Peyer's patch (tissue), 4 donors: ENCODE measurements at regions not wholly inside any gene's neighbourhood (a gene's known extent, or its start where the extent isn't known, plus 50 kb on each side); places are given as distances from the start of the nearest gene placed in this dataset.
A peak's percentile ranks its signal among the peaks of the same experiment; 100 is the strongest.
"Not testable (repeated sequence)": the region's sequence is repeated elsewhere in the genome, so short reads cannot be mapped to it uniquely, and the experiment has no call there.

Source experiments
- DNase-seq, 3 donors: peaks; one replicate each; pipeline ENCODE4 v3.0.0-alpha.2; 2017 to 2019
- H3K27ac ChIP-seq, 4 donors: fragments of 200-600 bp; sonication (generic); one replicate each; pipeline ENCODE4 v1.5.1; 2016 to 2019
- H3K27me3 ChIP-seq, 2 donors: fragments of 200-600 bp; sonication (generic); one replicate each; pipeline ENCODE4 v1.5.1; 2019
- H3K36me3 ChIP-seq, 3 donors: fragments of 200-600 bp; sonication (generic); one replicate each; pipeline ENCODE4 v1.5.1; 2016 to 2019
- H3K4me1 ChIP-seq, 4 donors: fragments of 200-600 bp; sonication (generic); one replicate each; pipeline ENCODE4 v1.5.1; 2016 to 2019
- H3K4me3 ChIP-seq, 4 donors: fragments of 200-600 bp; sonication (generic); 1 replicate in 3 of 4; 2 replicates in 1 of 4; pipeline ENCODE4 v1.5.1; 2016 to 2019; ENCODE audit warnings: mild to moderate bottlenecking in 1 of 4
- H3K9me3 ChIP-seq, 4 donors: fragments of 200-600 bp; sonication (generic); one replicate each; pipeline ENCODE4 v1.5.1; 2016 to 2019; ENCODE audit warnings: mild to moderate bottlenecking in 1 of 4
- CTCF ChIP-seq, 6 experiments: fragments of 450-650 bp in 4 of 6; fragments of 200-600 bp in 2 of 6; sonication (generic) in 1 of 6; IDR thresholded peaks; one replicate each; pipeline ENCODE4 v1.5.1; 2017 to 2019; ENCODE audit warnings: antibody characterized with exemption in 6 of 6, mild to moderate bottlenecking in 3 of 6, moderate library complexity in 1 of 6
- POLR2A ChIP-seq, 2 donors: fragments of 450-650 bp; IDR thresholded peaks; one replicate each; pipeline ENCODE4 v1.5.1; 2017; ENCODE audit warnings: antibody characterized with exemption in 2 of 2, mild to moderate bottlenecking in 2 of 2, moderate library complexity in 2 of 2

DNA sequence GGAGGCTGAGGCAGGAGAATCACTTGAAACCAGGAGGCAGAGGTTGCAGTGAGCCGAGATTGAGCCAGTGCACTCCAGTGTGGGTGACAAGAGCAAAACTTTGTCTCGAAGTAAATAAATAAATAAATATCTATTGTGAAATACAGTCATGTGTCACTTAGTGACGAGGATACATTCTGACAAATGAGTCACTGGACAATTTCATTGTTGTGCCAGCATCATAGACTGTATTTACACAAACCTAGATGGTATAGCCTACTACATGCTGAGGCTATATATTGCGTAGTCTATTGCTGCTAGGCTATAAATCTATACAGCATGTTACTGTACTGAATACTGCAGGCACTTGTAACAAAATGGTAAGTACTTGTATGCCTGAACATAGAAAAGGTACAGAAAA is 61.1 kb upstream of the CCL21 start:
- H3K9me3 ChIP-seq, result no peaks in the 10 kb centered on the region
- no peaks in the 10 kb centered on the region for H3K36me3 ChIP-seq
- TF ChIP-seq POLR2A (IDR thresholded peaks at IDR 0.05) (no peak), CTCF (IDR thresholded peaks at IDR 0.05) (no peak)
- DNase-seq, result no peak
- H3K27ac ChIP-seq, result no peak overlapping the region
- H3K27me3 ChIP-seq, result no peaks in the 10 kb centered on the region
- H3K4me3 ChIP-seq, result no peak overlapping the region
- no peaks in the 10 kb centered on the region for H3K4me1 ChIP-seq

GRCh38 chr9:34767087-34767486 is 57.2 kb upstream of the CCL21 start:
- DNase-seq, H3K36me3 ChIP-seq, H3K9me3 ChIP-seq, H3K27ac ChIP-seq, H3K4me1 ChIP-seq, H3K27me3 ChIP-seq, H3K4me3 ChIP-seq: not testable (repeated sequence)

DNA sequence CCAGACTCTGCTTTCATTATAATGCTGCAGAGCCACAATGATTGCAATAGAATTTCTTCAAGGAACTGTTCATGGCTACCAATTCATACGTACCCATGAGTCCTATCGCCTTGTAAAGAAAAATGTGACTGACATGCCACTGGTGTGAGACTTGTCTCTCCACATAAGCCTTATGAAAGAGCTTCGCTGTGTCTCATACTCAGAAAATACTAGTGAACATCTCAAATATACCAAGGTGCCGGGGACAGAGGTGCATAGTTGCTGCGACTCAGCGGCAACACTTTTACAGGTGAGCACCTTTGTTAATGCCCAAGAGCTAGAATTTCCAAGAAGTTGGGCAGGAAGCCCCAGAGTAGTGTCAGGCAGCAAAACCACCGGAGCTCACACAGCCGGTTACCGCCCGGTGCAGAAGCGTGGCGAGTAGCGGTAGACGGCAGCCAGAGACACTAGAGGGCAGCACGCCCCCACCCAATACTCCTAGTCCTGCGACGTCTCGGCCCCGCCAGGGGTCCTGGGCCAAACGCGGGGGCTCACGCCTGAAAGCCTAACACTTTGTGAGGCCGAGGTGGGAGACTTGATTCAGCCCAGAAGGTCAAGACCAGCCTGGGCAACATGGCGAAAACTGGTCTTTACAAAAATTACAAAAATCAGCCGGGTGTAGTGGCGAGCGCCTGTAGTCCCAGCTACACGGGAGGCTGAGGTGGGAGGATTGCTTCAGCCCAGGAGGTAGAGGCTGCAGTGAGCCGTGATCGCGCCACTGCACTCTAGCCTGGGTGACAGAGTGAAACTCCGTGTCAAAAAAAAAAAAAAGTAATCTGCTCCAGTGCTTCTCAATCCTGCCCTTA is 50.5 kb upstream of the CCL21 start:
- H3K27ac ChIP-seq, H3K4me3 ChIP-seq, H3K4me1 ChIP-seq, H3K27me3 ChIP-seq, H3K9me3 ChIP-seq, H3K36me3 ChIP-seq: not testable (repeated sequence)
- peak in 1 of 3 donors; percentile 56 for DNase-seq
- TF ChIP-seq CTCF (IDR thresholded peaks at IDR 0.05), result peak in 5 of 6 experiments; percentile 6 to 43 (median 41)
